ENCODE measurements at regions not wholly inside any gene's neighbourhood (a gene's known extent, or its start where the extent isn't known, plus 50 kb on each side); places are given as distances from the start of the nearest gene placed in this dataset.
"Not testable (repeated sequence)": the region's sequence is repeated elsewhere in the genome, so short reads cannot be mapped to it uniquely, and the experiment has no call there.

DNA sequence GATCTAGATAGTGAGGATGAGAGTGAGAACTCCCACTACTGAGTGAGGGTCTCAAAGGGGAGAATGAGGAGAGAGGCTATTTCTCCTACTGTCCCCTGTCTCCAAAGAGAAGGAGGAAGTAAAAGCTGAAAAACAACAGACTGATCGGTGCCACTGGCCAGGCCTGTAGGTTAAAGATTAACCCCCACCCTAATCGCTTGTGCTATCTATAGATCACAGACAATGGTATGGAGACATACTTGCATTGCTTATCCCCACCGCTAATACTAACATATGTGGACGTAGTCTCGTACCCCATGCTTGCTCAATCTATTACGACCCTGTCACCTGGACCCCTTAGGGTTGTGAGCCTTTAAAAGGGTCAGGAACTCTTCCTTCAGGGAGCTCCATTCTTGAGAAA is 777.9 kb upstream of the TMEM132C start:
- Mint-ChIP-seq H3K27ac (no peak overlapping the region), H3K36me3 (no peaks in the 10 kb centered on the region), H3K4me1 (peaks cover 6% of the 10 kb centered on the region), H3K4me3 (no peak overlapping the region), H3K9me3 (peaks cover 2% of the 10 kb centered on the region)
- DNase-seq (ENCODE audit: low spot score in 2 of 2) (no peak), ATAC-seq (no peak)

DNA sequence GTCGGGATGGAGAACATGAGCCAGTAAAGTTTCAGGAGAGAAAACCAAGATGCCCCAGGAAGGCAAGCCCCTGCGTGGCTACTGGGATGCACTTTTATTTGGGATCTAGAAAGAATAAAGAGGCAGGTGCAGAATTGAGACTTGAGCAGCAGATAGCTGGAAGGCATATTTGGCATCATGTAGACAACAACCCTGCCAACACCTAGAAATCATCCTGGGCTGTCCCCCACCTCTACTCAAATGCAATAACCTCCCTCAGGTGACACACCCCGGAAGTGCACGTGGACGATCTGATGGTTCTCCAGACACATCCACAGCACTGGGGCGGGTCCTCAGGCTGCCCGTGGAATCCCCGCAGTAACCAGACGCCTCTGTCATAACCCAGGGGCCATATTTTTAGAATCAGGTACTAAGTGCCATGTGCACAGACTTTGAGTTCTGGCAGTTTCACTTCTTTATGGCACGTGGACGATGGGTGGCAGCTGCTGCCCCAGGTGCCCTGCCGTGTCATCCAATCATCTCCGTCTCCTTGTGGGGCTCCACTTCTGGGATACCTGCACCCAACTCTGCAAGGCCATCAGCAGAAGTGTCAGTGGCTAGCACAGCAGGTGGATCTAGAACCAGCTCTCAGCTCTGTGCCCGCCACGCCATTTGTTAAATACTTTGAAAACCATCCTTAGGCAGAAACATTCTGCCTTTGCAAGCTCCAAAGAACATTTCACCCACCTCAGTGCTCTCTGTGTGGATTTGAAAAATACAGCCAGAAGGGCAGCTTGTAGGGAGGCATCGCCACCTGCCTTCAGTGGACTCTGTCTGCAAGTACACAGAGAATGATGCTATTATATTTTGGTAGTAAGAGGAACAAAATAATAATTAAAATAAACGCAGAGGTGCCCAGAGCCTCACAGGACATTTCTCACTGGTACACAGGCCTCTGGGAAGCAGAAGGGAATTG is 771.7 kb upstream of the TMEM132C start:
- peaks cover 2% of the 10 kb centered on the region for H3K9me3 Mint-ChIP-seq
- H3K4me1 Mint-ChIP-seq: no peaks in the 10 kb centered on the region
- no peak for ATAC-seq
- no peak overlapping the region for H3K27ac Mint-ChIP-seq
- no peaks in the 10 kb centered on the region for H3K36me3 Mint-ChIP-seq
- no peak overlapping the region for H3K4me3 Mint-ChIP-seq
- DNase-seq (ENCODE audit: low spot score in 2 of 2): no peak

DNA sequence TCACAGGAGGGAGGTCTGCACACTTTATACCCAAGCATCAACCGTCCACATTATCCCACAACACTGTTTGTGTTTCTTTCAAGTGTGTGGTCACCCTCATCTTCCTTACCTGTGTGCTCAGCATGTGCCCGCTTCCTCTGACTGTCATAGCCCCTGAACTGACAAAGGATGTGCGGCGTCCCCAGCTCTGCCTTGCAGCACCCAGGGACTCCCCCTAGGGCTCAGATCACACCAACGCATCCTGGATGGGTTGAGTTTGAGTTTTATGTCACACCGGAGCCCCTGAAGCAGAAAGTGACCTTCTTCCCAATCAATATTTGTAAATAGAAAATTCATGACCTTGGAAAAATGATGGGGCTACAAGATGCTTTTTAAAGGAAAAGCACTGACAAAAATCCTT is 770.7 kb upstream of the TMEM132C start:
- Mint-ChIP-seq H3K4me3 (no peak overlapping the region), H3K27ac (no peak overlapping the region), H3K9me3 (no peaks in the 10 kb centered on the region), H3K4me1 (no peaks in the 10 kb centered on the region), H3K36me3 (no peaks in the 10 kb centered on the region)
- DNase-seq (ENCODE audit: low spot score in 2 of 2) (no peak), ATAC-seq (peak; percentile 65)

DNA sequence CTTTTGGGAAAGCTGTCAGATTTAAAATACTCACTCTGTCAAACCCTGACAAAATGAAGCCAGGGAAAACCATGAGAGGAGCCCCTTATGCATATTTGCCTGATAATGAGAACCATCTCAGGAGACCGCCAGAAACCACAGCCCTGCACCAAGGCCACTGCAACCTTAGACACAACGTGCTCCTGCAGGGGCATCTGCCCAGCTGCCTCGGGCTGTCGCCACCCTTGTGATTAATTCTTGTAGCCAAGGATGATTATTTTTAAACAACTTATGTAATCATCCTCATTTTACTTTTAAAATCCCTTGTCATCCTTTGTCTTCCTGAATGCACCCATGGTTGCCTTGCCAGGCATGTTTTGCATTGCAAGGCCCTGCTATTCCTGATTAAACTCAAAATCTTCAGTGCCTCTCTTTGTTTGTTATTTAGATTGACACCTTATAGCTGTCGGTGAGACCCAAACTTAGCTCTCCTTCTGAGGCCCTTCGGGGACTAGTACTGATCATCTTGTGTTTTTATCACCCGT is 766.4 kb upstream of the TMEM132C start:
- Mint-ChIP-seq H3K4me1 (no peaks in the 10 kb centered on the region), H3K27ac (no peak overlapping the region), H3K4me3 (no peak overlapping the region), H3K9me3 (no peaks in the 10 kb centered on the region), H3K36me3 (no peaks in the 10 kb centered on the region)
- DNase-seq (ENCODE audit: low spot score in 2 of 2) (no peak), ATAC-seq (no peak)

DNA sequence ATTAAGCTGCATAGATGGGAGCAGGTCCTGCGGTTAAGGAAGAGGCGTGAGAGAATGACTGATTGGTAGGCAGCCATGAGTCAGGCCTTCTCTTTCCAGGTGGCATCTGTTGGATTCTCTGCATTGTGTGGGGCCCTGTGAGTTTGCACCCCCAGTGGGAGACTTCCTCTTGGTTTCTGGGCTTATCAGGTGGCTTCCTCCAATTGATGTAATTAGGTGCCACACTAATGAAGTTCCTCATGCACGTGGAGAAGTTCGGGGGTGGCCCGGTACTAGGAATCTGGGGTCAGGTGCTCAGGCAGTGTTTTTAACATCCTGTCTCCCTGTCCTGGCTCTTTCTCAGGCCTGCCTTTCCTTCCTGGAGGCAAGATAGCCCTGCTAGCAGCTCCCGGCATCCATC is 765.1 kb upstream of the TMEM132C start:
- Mint-ChIP-seq H3K9me3 (no peaks in the 10 kb centered on the region), H3K4me3 (no peak overlapping the region), H3K4me1 (no peaks in the 10 kb centered on the region), H3K27ac (no peak overlapping the region), H3K36me3 (no peaks in the 10 kb centered on the region)
- no peak for DNase-seq (ENCODE audit: low spot score in 2 of 2)
- ATAC-seq: no peak

DNA sequence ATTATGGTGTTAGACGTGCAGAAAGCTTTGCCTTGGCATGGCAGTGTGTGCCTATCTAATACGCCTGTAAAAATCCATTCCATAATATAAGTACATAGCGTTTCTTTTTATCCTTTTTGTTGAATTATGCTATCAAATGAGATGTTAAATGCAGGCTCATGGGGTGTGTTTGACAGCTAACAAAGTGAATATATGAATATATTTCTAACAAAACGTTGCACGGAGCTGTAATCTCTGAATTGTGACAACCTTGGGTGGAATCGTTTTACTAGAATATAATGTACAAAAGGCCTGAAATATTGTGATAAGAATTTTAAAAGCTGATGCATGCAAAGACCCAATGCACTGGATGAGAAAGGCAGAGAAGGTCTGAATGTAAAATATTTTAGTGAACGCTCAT is 763.7 kb upstream of the TMEM132C start:
- no peak for DNase-seq (ENCODE audit: low spot score in 2 of 2)
- Mint-ChIP-seq H3K9me3 (no peaks in the 10 kb centered on the region), H3K4me3 (no peak overlapping the region), H3K27ac (no peak overlapping the region), H3K36me3 (no peaks in the 10 kb centered on the region), H3K4me1 (no peaks in the 10 kb centered on the region)
- ATAC-seq: no peak

DNA sequence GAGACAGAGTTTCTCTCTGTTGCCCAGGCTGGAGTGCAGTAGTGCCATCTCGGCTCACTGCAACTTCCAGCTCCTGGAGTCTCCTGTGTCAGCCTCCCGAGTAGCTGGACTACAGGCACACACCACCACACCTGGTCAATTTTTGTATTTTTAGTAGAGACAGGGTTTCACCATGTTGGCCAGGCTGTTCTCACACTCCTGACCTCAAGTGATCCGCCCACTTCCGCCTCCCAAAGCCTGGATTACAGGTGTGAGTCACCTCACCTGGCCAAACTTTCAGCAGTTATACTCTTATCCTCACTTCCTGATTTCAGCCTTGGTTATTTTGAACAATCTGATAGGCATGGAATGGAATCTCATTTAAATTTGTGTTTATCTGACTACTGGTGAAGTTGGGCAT is 763.0 kb upstream of the TMEM132C start:
- not testable (repeated sequence) for H3K9me3 Mint-ChIP-seq; H3K36me3 Mint-ChIP-seq; H3K27ac Mint-ChIP-seq; DNase-seq (ENCODE audit: low spot score in 2 of 2); H3K4me1 Mint-ChIP-seq; ATAC-seq; H3K4me3 Mint-ChIP-seq

GRCh38 chr12:127504874-127505273 is 762.1 kb upstream of the TMEM132C start:
- Mint-ChIP-seq H3K9me3 (peaks cover under 1% of the 10 kb centered on the region), H3K36me3 (no peaks in the 10 kb centered on the region), H3K27ac (no peak overlapping the region), H3K4me1 (no peaks in the 10 kb centered on the region), H3K4me3 (no peak overlapping the region)
- DNase-seq (ENCODE audit: low spot score in 2 of 2) (no peak), ATAC-seq (no peak)

DNA sequence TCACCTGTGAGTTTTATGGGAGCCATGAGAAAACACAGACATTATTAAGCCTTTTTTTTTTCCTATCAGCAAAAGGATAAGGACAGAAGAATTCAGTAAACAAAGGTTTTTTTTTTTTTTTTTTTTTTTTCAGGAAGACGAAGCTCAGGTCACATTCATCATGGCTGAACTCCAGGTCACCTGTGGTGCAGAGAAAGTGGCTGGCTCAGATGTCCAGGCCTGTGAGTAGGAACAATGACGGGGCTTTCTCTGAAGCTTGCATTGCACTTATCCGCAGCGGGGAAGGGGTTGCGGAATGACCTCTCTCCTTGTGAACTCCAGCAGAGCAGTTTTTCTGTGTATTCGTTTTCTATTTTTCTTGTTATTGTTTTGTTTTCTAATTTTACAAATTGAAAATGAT is 759.6 kb upstream of the TMEM132C start:
- H3K4me1 Mint-ChIP-seq: no peaks in the 10 kb centered on the region
- ATAC-seq: no peak
- no peak overlapping the region for H3K27ac Mint-ChIP-seq
- H3K4me3 Mint-ChIP-seq: no peak overlapping the region
- no peak for DNase-seq (ENCODE audit: low spot score in 2 of 2)
- no peaks in the 10 kb centered on the region for H3K36me3 Mint-ChIP-seq
- H3K9me3 Mint-ChIP-seq: peaks cover 6% of the 10 kb centered on the region

- no peak overlapping the region for H3K27ac Mint-ChIP-seq
- H3K36me3 Mint-ChIP-seq: no peaks in the 10 kb centered on the region
- DNase-seq (ENCODE audit: low spot score in 2 of 2) (no peak), ATAC-seq (peak; percentile 89)
- peaks cover 6% of the 10 kb centered on the region for H3K9me3 Mint-ChIP-seq
- H3K4me3 Mint-ChIP-seq: no peak overlapping the region
- no peaks in the 10 kb centered on the region for H3K4me1 Mint-ChIP-seq
Measured at GRCh38 chr12:127509066-127509778, 757.7 kb upstream of the TMEM132C start.

DNA sequence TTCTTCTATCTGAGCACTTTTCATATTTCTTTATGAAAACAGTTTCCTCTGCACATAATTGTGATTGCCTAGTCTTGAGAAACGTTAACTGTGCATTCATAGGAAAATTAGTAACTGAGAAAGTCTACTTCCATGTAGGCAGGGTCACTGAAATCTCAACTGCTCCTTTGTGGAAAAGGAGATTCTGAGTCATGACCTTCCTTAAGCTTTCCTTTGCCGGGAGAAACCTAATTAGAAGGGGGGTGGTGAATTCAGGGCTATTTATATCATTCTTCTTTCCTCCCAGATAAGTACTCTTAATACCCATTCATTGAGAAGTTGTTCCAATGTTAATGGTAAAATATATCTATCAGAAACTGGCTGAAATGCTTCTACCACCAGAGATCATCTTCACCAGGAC is 751.0 kb upstream of the TMEM132C start:
- ATAC-seq (no peak), DNase-seq (ENCODE audit: low spot score in 2 of 2) (no peak)
- Mint-ChIP-seq H3K4me3 (no peak overlapping the region), H3K4me1 (no peaks in the 10 kb centered on the region), H3K9me3 (peaks cover 2% of the 10 kb centered on the region), H3K27ac (no peak overlapping the region), H3K36me3 (no peaks in the 10 kb centered on the region)

- Mint-ChIP-seq H3K27ac (peak overlapping the region; percentile 40), H3K36me3 (no peaks in the 10 kb centered on the region)
- DNase-seq (ENCODE audit: low spot score in 2 of 2): no peak
Measured at GRCh38 chr12:127516467-127516866, 750.5 kb upstream of the TMEM132C start.

GRCh38 chr12:127519779-127520178 is 747.2 kb upstream of the TMEM132C start:
- H3K4me1 Mint-ChIP-seq: no peaks in the 10 kb centered on the region
- H3K36me3 Mint-ChIP-seq: no peaks in the 10 kb centered on the region
- no peak overlapping the region for H3K4me3 Mint-ChIP-seq
- peaks cover 3% of the 10 kb centered on the region for H3K9me3 Mint-ChIP-seq
- peak; percentile 96 for ATAC-seq
- no peak for DNase-seq (ENCODE audit: low spot score in 2 of 2)
- H3K27ac Mint-ChIP-seq: no peak overlapping the region

More at GRCh38 chr12:127516467-127516866, 750.5 kb upstream of the TMEM132C start:
- no peak overlapping the region for H3K4me3 Mint-ChIP-seq
- peaks cover 3% of the 10 kb centered on the region for H3K9me3 Mint-ChIP-seq
- ATAC-seq: no peak
- H3K4me1 Mint-ChIP-seq: no peaks in the 10 kb centered on the region

DNA sequence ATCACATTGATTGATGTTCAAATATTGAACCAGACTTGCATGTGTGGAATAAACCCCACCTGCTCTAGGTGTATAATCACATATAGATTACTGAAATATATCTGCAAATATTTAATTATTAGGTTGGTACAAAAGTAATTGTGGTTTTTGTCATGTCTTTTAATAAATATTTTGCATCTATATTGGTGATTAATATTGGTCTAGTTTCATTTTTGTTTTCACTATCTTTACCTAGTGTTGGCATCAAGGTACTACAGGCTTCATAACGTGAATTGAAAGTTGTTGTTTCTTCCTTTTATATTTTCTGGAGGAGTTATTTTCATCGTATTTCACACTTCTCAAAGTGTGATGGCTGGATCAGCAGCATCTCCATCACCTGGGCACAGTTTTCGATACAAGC is 740.0 kb upstream of the TMEM132C start:
- H3K36me3 Mint-ChIP-seq: no peaks in the 10 kb centered on the region
- no peaks in the 10 kb centered on the region for H3K9me3 Mint-ChIP-seq
- H3K4me1 Mint-ChIP-seq: no peaks in the 10 kb centered on the region
- ATAC-seq: no peak
- no peak overlapping the region for H3K27ac Mint-ChIP-seq
- no peak overlapping the region for H3K4me3 Mint-ChIP-seq
- no peak for DNase-seq (ENCODE audit: low spot score in 2 of 2)

DNA sequence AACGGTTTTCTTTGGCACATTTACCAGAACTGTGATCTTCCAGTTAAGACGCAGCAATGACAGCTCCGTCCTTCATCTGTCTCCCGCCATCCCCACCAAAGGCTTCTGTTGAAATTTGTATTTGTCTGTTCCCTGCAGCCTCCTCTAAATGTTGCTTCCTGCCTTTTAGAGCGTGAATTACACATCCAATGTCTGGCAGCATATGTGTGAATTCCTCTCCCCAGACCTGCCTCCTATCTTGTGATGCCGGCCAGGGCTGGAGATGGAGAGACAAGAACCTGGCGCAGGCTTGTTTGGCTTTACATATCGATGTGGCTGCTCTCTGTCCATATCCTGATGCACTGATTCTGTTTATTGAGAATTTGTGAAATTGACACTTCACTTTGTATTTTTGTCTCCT is 738.4 kb upstream of the TMEM132C start:
- ATAC-seq (no peak), DNase-seq (ENCODE audit: low spot score in 2 of 2) (no peak)
- no peaks in the 10 kb centered on the region for H3K36me3 Mint-ChIP-seq
- no peaks in the 10 kb centered on the region for H3K9me3 Mint-ChIP-seq
- H3K4me1 Mint-ChIP-seq: no peaks in the 10 kb centered on the region
- H3K27ac Mint-ChIP-seq: no peak overlapping the region
- H3K4me3 Mint-ChIP-seq: no peak overlapping the region

DNA sequence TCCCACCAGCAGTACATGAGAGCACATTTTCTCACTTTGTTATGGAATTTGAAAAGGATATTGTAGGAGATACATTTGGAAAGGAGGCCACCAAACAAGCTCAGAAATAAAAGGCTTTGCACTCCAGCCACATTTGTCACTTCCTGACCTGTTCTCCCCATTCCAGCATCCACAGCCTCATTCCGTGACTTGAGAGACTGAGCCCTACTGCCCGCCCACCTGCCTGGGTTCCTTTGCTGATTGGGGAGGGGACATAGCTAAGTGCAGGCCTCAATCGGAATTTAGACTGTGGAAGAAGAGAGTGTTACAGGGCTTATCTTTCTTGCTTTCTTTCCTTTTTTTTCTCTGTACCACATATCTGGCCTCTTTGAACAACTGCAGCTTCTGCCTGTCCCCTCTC is 735.4 kb upstream of the TMEM132C start:
- H3K36me3 Mint-ChIP-seq: no peaks in the 10 kb centered on the region
- no peak overlapping the region for H3K4me3 Mint-ChIP-seq
- DNase-seq (ENCODE audit: low spot score in 2 of 2): no peak
- H3K27ac Mint-ChIP-seq: no peak overlapping the region
- H3K9me3 Mint-ChIP-seq: no peaks in the 10 kb centered on the region
- H3K4me1 Mint-ChIP-seq: no peaks in the 10 kb centered on the region
- ATAC-seq: no peak

Measured in stimulated activated effector memory CD8-positive, alpha-beta T cell treated with anti-CD3 and anti-CD28 coated beads, Interleukin-12 subunit alpha, Interleukin-12 subunit beta, amount 100 ng/mL, for 72 hours (primary cell).